Ascending aorta (tissue), 2 donors: ENCODE measurements at regions not wholly inside any gene's neighbourhood (a gene's known extent, or its start where the extent isn't known, plus 50 kb on each side); places are given as distances from the start of the nearest gene placed in this dataset.

Source experiments
- DNase-seq, 2 donors: peaks; one replicate each; pipeline ENCODE4 v3.0.0-alpha.2; 2019; ENCODE audit warnings: low spot score in 2 of 2
- H3K27ac ChIP-seq, 2 donors: fragments of 200-600 bp; sonication (generic); one replicate each; pipeline ENCODE4 v1.5.1; 2016 to 2017; ENCODE audit warnings: mild to moderate bottlenecking in 1 of 2
- H3K27me3 ChIP-seq: fragments of 200-600 bp; sonication (generic); one replicate; pipeline ENCODE4 v1.5.1; 2017
- H3K36me3 ChIP-seq, 2 donors: fragments of 200-600 bp; sonication (generic); one replicate each; pipeline ENCODE4 v1.5.1; 2016
- H3K4me1 ChIP-seq, 2 donors: fragments of 200-600 bp; sonication (generic); one replicate each; pipeline ENCODE4 v1.5.1; 2016 to 2017; ENCODE audit warnings: mild to moderate bottlenecking in 1 of 2
- H3K4me3 ChIP-seq, 2 donors: fragments of 200-600 bp; sonication (generic); one replicate each; pipeline ENCODE4 v1.5.1; 2016 to 2017; ENCODE audit warnings: mild to moderate bottlenecking in 1 of 2
- H3K9me3 ChIP-seq, 2 donors: fragments of 200-600 bp; sonication (generic); one replicate each; pipeline ENCODE4 v1.5.1; 2016
- intact Hi-C: fragments of 100-400 bp; cut with DNase I; formaldehyde crosslinking; loops from one replicate; pipeline ENCODE4 v1.15.1; 2023
- TF ChIP-seq, protein P1 (sequence below), 3 experiments: fragments of 200-600 bp in 2 of 3; fragments of 450-650 bp in 1 of 3; sonication (generic) in 2 of 3; IDR thresholded peaks; one replicate each; pipeline ENCODE4 v1.5.1; 2016 to 2019; ENCODE audit warnings: antibody characterized with exemption in 3 of 3, mild to moderate bottlenecking in 1 of 3, moderate library complexity in 1 of 3

DNA sequence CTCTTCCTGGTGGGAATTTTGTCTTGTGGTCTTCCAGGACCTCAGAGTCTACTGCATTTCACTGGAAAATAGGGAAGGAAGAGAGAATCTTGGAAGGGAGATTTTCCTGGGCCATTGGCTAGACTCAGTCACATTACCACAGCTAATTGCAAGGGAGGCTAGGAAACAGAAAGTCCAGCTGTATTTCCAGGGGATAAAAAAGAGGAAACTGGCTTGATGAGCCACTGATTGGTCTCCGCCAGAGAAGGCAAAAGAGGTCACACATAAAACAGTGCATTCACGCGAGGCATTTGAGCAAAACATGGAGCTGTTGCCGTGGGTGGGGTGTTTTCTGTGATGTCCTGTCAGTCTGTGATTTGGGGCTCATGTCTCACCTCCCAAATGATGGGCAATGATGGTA is 345.3 kb downstream of the FOXL1 start:
- intact Hi-C loops, result no loop called here
- H3K4me1 ChIP-seq, result no peaks in the 10 kb centered on the region
- no peak for DNase-seq
- H3K9me3 ChIP-seq, result peaks cover 3 to 7% of the 10 kb centered on the region in 2 donors
- no peaks in the 10 kb centered on the region for H3K36me3 ChIP-seq
- no peak overlapping the region for H3K27ac ChIP-seq
- no peak overlapping the region for H3K4me3 ChIP-seq
- H3K27me3 ChIP-seq, result no peaks in the 10 kb centered on the region
- TF ChIP-seq, protein P1, sequence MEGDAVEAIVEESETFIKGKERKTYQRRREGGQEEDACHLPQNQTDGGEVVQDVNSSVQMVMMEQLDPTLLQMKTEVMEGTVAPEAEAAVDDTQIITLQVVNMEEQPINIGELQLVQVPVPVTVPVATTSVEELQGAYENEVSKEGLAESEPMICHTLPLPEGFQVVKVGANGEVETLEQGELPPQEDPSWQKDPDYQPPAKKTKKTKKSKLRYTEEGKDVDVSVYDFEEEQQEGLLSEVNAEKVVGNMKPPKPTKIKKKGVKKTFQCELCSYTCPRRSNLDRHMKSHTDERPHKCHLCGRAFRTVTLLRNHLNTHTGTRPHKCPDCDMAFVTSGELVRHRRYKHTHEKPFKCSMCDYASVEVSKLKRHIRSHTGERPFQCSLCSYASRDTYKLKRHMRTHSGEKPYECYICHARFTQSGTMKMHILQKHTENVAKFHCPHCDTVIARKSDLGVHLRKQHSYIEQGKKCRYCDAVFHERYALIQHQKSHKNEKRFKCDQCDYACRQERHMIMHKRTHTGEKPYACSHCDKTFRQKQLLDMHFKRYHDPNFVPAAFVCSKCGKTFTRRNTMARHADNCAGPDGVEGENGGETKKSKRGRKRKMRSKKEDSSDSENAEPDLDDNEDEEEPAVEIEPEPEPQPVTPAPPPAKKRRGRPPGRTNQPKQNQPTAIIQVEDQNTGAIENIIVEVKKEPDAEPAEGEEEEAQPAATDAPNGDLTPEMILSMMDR (IDR thresholded peaks at IDR 0.05), result no peak

DNA sequence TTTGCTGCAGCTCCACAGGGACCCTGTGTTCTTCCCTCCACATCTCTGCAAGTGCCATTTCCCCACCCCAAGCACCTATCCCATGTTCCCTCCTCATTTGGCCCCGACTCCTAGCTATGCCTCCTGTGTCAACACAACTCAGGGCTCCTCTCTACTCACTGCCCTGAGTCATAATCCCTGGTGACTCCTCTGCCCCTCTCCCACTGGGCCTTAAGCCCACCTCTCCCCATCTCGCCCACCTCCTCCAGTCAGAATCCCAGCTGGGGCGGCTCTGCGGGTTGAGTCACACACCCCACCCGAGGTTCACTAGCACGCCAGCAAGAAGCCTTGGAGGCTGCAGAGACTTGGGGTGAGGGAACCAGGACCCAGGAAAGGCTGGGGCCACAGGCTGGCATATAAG is 346.2 kb downstream of the FOXL1 start:
- TF ChIP-seq, protein P1 (IDR thresholded peaks at IDR 0.05), result no peak
- H3K27me3 ChIP-seq, result no peaks in the 10 kb centered on the region
- intact Hi-C loops, result no loop called here

DNA sequence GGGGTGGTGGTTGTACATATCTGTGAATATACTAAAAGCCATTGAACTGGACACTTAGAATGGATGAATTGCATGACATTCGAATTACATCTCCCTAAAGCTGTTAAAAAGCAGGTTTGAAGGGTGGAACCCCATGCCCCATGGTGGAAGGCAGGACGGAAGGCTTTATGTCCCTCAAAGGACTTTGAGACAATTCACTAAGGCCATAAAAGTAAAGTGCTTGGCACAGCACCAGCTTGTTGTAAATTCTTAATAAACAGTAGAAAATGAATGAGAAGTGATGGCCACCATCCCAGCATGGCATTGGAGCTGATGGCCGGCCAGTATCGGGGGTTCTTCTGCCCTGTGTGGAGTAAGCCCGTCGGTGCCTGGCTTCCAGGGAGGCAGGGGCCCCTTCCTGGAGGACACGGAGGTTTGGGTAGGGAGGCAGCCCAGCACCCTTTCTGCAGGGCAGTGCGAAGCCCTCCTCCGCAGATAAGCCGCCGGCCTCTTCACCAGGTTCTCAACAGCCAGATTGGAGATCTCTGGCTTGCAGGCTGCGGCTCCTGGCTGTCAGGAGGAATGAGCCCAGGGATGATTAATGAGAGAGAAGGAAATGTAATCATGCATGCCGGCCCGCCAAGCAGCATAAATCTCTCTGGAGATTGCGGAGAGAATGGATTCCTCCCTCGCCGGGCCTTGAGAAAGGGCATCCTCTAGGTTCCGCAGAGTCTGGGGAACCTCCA is 346.9 kb downstream of the FOXL1 start:
- peaks cover 0 to 12% of the 10 kb centered on the region in 2 donors for H3K4me1 ChIP-seq
- no peaks in the 10 kb centered on the region for H3K36me3 ChIP-seq
- no peak overlapping the region for H3K4me3 ChIP-seq
- DNase-seq, result no peak
- intact Hi-C loops, result loop anchor here (5.0 kb wide), 2 partner anchors 88 to 243 kb away; no protein-coding TSS in a partner anchor
- H3K9me3 ChIP-seq, result peaks cover 3 to 7% of the 10 kb centered on the region in 2 donors
- no peak overlapping the region for H3K27ac ChIP-seq
- H3K27me3 ChIP-seq, result no peaks in the 10 kb centered on the region
- TF ChIP-seq, protein P1 (IDR thresholded peaks at IDR 0.05), result no peak

More for the DNA sequence above, 346.2 kb downstream of the FOXL1 start:
- no peak for DNase-seq
- H3K27ac ChIP-seq, result no peak overlapping the region
- H3K4me3 ChIP-seq, result no peak overlapping the region
- H3K4me1 ChIP-seq, result peaks cover 0 to 6% of the 10 kb centered on the region in 2 donors
- H3K36me3 ChIP-seq, result no peaks in the 10 kb centered on the region
- peaks cover 3 to 7% of the 10 kb centered on the region in 2 donors for H3K9me3 ChIP-seq

DNA sequence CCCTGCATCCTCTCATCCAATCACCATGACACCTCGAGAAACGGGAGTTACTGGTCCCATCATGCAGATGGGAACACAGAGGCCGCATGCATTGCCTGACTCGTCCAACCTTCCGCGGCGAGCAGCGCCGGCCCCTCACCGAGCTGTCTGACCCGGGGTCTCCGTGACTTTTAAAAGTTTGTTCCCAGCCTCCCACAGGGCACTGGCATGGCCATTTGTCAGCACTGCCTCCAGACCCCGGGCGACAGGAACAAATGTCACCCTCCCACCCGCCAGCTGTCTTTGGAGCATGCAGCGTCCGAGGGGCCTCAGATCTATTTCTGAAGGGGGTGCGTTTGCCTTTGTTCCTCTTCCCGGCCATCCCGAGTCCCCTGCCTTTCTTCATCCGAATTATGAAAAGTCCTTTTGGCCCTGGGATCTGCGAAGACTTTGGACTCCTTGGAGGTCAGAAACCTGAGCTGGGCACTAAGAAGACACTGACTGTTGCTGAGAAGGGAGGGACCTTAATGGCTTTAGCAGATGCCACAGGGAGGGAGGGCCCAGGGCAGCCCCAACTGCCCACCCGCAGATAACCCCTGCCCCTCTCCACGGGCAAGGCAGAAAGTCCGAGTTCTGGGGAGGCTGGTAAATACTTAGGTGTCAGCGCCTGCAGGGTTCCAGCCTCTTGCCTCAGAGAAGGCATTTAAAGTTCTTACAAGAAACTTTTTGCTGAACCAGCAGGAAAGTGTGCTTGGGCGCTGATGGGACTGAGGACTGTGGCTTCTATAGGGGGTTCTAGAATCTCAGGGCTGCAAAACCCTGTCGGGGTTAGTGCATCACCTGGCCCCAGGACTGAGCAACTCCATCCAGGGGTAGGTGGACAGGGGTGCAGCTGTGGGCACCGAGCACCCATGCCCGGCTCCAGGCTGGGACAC is 348.1 kb downstream of the FOXL1 start:
- peaks cover 0 to 23% of the 10 kb centered on the region in 2 donors for H3K4me1 ChIP-seq
- intact Hi-C loops, result loop anchor here (5.0 kb wide), 2 partner anchors 89 to 244 kb away; no protein-coding TSS in a partner anchor
- H3K27me3 ChIP-seq, result no peaks in the 10 kb centered on the region
- H3K4me3 ChIP-seq, result no peak overlapping the region
- DNase-seq, result no peak
- TF ChIP-seq, protein P1 (IDR thresholded peaks at IDR 0.05), result no peak
- no peak overlapping the region for H3K27ac ChIP-seq
- H3K9me3 ChIP-seq, result peaks cover 1 to 4% of the 10 kb centered on the region in 2 donors
- no peaks in the 10 kb centered on the region for H3K36me3 ChIP-seq

DNA sequence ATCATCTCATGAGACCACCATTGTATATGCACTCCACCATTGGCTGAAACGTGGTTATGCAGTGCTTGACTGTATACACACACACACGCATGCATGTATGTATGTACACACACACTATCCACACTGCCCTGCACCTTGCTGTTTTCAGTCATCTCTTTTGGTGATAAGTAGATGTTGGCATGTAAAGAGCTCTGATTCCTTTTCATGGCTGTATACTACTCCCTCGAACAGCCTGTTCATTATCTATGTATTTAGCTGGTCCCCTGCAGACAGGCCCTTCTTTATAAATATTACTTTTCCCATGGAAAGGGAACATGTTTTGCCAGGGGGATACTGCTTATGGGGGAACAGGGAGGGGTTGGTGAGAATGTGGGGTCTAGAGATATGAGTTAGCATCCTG is 349.4 kb downstream of the FOXL1 start:
- intact Hi-C loops, result loop anchor here (2.0 to 5.0 kb wide), 3 partner anchors 90 to 363 kb away; no protein-coding TSS in a partner anchor
- Histone ChIP-seq H3K4me1 (peaks cover 0 to 28% of the 10 kb centered on the region in 2 donors), H3K4me3 (no peak overlapping the region), H3K9me3 (no peaks in the 10 kb centered on the region), H3K27ac (no peak overlapping the region), H3K36me3 (no peaks in the 10 kb centered on the region), H3K27me3 (no peaks in the 10 kb centered on the region)
- no peak for DNase-seq
- TF ChIP-seq, protein P1 (IDR thresholded peaks at IDR 0.05), result no peak
